H9 (cell line): ENCODE measurements at regions not wholly inside any gene's neighbourhood (a gene's known extent, or its start where the extent isn't known, plus 50 kb on each side); places are given as distances from the start of the nearest gene placed in this dataset.
"Not testable (repeated sequence)": the region's sequence is repeated elsewhere in the genome, so short reads cannot be mapped to it uniquely, and the experiment has no call there.

Source experiments
- DNase-seq: peaks from one replicate; pipeline ENCODE4 v3.0.0-alpha.2; 2017
- H2AFZ ChIP-seq: one replicate; pipeline ENCODE4 v1.6.1; 2013; ENCODE audit warnings: mild to moderate bottlenecking, low read length, control low read depth, moderate library complexity
- H2AK5ac ChIP-seq: 2 replicates; pipeline ENCODE4 v1.6.1; 2013; ENCODE audit warnings: low read length, control low read depth, mixed read lengths; ENCODE audit not compliant: insufficient read length
- H2BK120ac ChIP-seq: one replicate; pipeline ENCODE4 v1.6.1; 2013; ENCODE audit warnings: low read depth, mild to moderate bottlenecking, low read length, control low read depth, inconsistent platforms; ENCODE audit not compliant: poor library complexity, severe bottlenecking
- H2BK12ac ChIP-seq: 2 replicates; pipeline ENCODE4 v1.6.1; 2013; ENCODE audit warnings: low read length, control low read depth, mixed read lengths, low read depth; ENCODE audit not compliant: insufficient read length
- H2BK15ac ChIP-seq: 2 replicates; pipeline ENCODE4 v1.6.1; 2013; ENCODE audit warnings: low read depth, low read length, control low read depth
- H2BK20ac ChIP-seq: one replicate; pipeline ENCODE4 v1.6.1; 2013; ENCODE audit warnings: low read depth, mild to moderate bottlenecking, low read length, control low read depth, inconsistent platforms; ENCODE audit not compliant: poor library complexity, severe bottlenecking
- H2BK5ac ChIP-seq: 2 replicates; pipeline ENCODE4 v1.6.1; 2013; ENCODE audit warnings: low read length, control low read depth, mixed read lengths; ENCODE audit not compliant: insufficient read length
- H3K14ac ChIP-seq: 2 replicates; pipeline ENCODE4 v1.6.1; 2013; ENCODE audit warnings: low read length, control low read depth; ENCODE audit not compliant: insufficient read depth
- H3K18ac ChIP-seq: 2 replicates; pipeline ENCODE4 v1.6.1; 2013; ENCODE audit warnings: low read depth, mild to moderate bottlenecking, mixed read lengths, low read length, control low read depth; ENCODE audit not compliant: insufficient read length
- H3K23ac ChIP-seq: 2 replicates; pipeline ENCODE4 v1.6.1; 2013; ENCODE audit warnings: low read length, control low read depth, mixed read lengths, low read depth; ENCODE audit not compliant: insufficient read length
- H3K23me2 ChIP-seq: 2 replicates; pipeline ENCODE4 v1.6.1; 2013; ENCODE audit warnings: low read depth, mild to moderate bottlenecking, mixed read lengths, low read length, control low read depth; ENCODE audit not compliant: insufficient read length, poor library complexity, severe bottlenecking
- H3K27ac ChIP-seq: 2 replicates; pipeline ENCODE4 v1.5.1; 2013; ENCODE audit warnings: low read length, control low read depth, mixed read lengths, low read depth; ENCODE audit not compliant: insufficient read length
- H3K27me3 ChIP-seq: 2 replicates; pipeline ENCODE4 v1.6.1; 2013; ENCODE audit warnings: low read length, control low read depth, inconsistent platforms; ENCODE audit not compliant: insufficient read depth
- H3K4ac ChIP-seq: 2 replicates; pipeline ENCODE4 v1.6.1; 2013; ENCODE audit warnings: low read depth, mild to moderate bottlenecking, control low read depth, inconsistent platforms, low read length, moderate library complexity
- H3K4me1 ChIP-seq: 2 replicates; pipeline ENCODE4 v1.6.1; 2013; ENCODE audit warnings: low read length, control low read depth, inconsistent platforms; ENCODE audit not compliant: insufficient read depth
- H3K4me2 ChIP-seq: 2 replicates; pipeline ENCODE4 v1.6.1; 2013; ENCODE audit warnings: low read length, control low read depth, mixed read lengths; ENCODE audit not compliant: insufficient read length, insufficient read depth
- H3K56ac ChIP-seq: 2 replicates; pipeline ENCODE4 v1.6.1; 2013; ENCODE audit warnings: low read depth, mild to moderate bottlenecking, mixed read lengths, low read length, control low read depth; ENCODE audit not compliant: insufficient read length
- H3K79me1 ChIP-seq: 2 replicates; pipeline ENCODE4 v1.6.1; 2013; ENCODE audit warnings: low read depth, mild to moderate bottlenecking, moderate library complexity, low read length, control low read depth, inconsistent platforms; ENCODE audit not compliant: insufficient read depth, poor library complexity, severe bottlenecking
- H3K79me2 ChIP-seq: 2 replicates; pipeline ENCODE4 v1.6.1; 2013; ENCODE audit warnings: low read length, control low read depth, inconsistent platforms; ENCODE audit not compliant: insufficient read depth
- H3K9ac ChIP-seq: 2 replicates; pipeline ENCODE4 v1.6.1; 2013; ENCODE audit warnings: low read length, control low read depth, mixed read lengths; ENCODE audit not compliant: insufficient read length; ENCODE audit errors: extremely low read depth
- H3K9me3 ChIP-seq: one replicate; pipeline ENCODE4 v1.6.1; 2013; ENCODE audit warnings: low read depth, low read length, inconsistent platforms; ENCODE audit not compliant: control insufficient read depth
- H3T11ph ChIP-seq: one replicate; pipeline ENCODE4 v1.6.1; 2013; ENCODE audit warnings: mild to moderate bottlenecking, low read length, control low read depth, inconsistent platforms
- H4K20me1 ChIP-seq: one replicate; pipeline ENCODE4 v1.6.1; 2013; ENCODE audit not compliant: control insufficient read depth, insufficient read length, insufficient read depth
- H4K5ac ChIP-seq: 2 replicates; pipeline ENCODE4 v1.6.1; 2013; ENCODE audit warnings: low read depth, mild to moderate bottlenecking, mixed read lengths, low read length, control low read depth; ENCODE audit not compliant: insufficient read length
- H4K8ac ChIP-seq: replicated peaks from 2 replicates; pipeline ENCODE4 v1.6.1; 2013; ENCODE audit warnings: low read length, control low read depth, mixed read lengths, low read depth; ENCODE audit not compliant: insufficient read length
- H4K91ac ChIP-seq: 2 replicates; pipeline ENCODE4 v1.6.1; 2013; ENCODE audit warnings: low read depth, mild to moderate bottlenecking, moderate library complexity, mixed read lengths, low read length, control low read depth; ENCODE audit not compliant: insufficient read length
- H3K27ac Mint-ChIP-seq, 3 experiments: 2 replicates in 2 of 3; 3 replicates in 1 of 3; pipeline ENCODE4 v1.8.0; 2020 to 2021; ENCODE audit warnings: mixed read lengths in 3 of 3, mild to moderate bottlenecking in 1 of 3, moderate library complexity in 1 of 3
- H3K27me3 Mint-ChIP-seq: 2 replicates; pipeline ENCODE4 v1.8.0; 2021; ENCODE audit warnings: low read depth, mild to moderate bottlenecking, moderate library complexity, mixed read lengths
- H3K36me3 Mint-ChIP-seq, 3 experiments: 2 replicates in 2 of 3; 3 replicates in 1 of 3; pipeline ENCODE4 v1.8.0; 2020 to 2021; ENCODE audit warnings: low read depth in 3 of 3, mixed read lengths in 3 of 3; ENCODE audit not compliant: insufficient read depth in 1 of 3
- H3K4me1 Mint-ChIP-seq, 2 experiments: 2 replicates each; pipeline ENCODE4 v1.8.0; 2020; ENCODE audit warnings: mixed read lengths in 2 of 2
- H3K4me3 Mint-ChIP-seq, 2 experiments: 2 replicates in 1 of 2; 3 replicates in 1 of 2; pipeline ENCODE4 v1.8.0; 2020 to 2021; ENCODE audit warnings: mild to moderate bottlenecking in 2 of 2, mixed read lengths in 2 of 2, moderate library complexity in 1 of 2
- H3K9me3 Mint-ChIP-seq, 2 experiments: 2 replicates in 1 of 2; 3 replicates in 1 of 2; pipeline ENCODE4 v1.8.0; 2020; ENCODE audit warnings: mild to moderate bottlenecking in 2 of 2, mixed read lengths in 2 of 2, moderate library complexity in 1 of 2
- WGBS: extraction: QIAGEN DNeasy Blood & Tissue Kit; methylation state at CpG from one replicate; pipeline ENCODE4 v1.1.7; 2013; ENCODE audit warnings: missing lambda C conversion rate, low lambda C conversion rate, mixed read lengths; ENCODE audit not compliant: insufficient read length; ENCODE audit errors: extremely low coverage; 5-methylcytosine and 5-hydroxymethylcytosine counted together

DNA sequence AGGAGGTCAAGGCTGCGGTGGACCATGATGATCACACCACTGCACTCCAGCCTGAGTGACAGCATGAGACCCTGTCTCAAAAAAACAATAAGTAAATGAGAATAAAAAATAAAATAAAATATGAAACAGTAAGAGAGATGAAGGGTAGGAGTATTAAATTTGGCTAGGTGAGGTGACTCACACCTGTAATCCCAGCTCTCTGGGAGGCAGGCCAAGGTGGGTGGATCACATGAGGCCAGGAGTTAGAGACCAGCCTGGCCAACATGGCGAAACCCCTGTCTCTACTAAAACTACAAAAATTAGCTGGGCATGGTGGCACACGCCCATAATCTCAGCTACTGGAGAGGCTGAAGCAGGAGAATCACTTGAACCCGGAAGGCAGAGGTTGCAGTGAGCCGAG is 87.4 kb upstream of the MRI1 start:
- H3K4me1 ChIP-seq, H3K23me2 ChIP-seq, H4K20me1 ChIP-seq, H3K14ac ChIP-seq, H2BK12ac ChIP-seq, H3K27ac Mint-ChIP-seq, H2BK20ac ChIP-seq, H3K4me1 Mint-ChIP-seq, H3K23ac ChIP-seq, H3K4ac ChIP-seq, H3K79me2 ChIP-seq, H3K27ac ChIP-seq, H2BK15ac ChIP-seq, H2AFZ ChIP-seq, H3K27me3 ChIP-seq, H3K9ac ChIP-seq, H3K9me3 ChIP-seq, H4K8ac ChIP-seq, H3K18ac ChIP-seq, H3K79me1 ChIP-seq, H2AK5ac ChIP-seq, H3K4me2 ChIP-seq, H3T11ph ChIP-seq, DNase-seq, H3K56ac ChIP-seq, H4K91ac ChIP-seq, H3K4me3 Mint-ChIP-seq, H2BK5ac ChIP-seq, H2BK120ac ChIP-seq, H4K5ac ChIP-seq: not testable (repeated sequence)
- WGBS, result no CpG with 5 or more reads among the region's 5 CpGs
- Mint-ChIP-seq H3K36me3 (peaks cover 7 to 15% (median 13%) of the 10 kb centered on the region in 3 experiments), H3K27me3 (peaks cover 42% of the 10 kb centered on the region), H3K9me3 (peaks cover 26 to 32% of the 10 kb centered on the region in 2 experiments)

- Histone ChIP-seq H4K8ac (peak overlapping the region; percentile 46), H4K5ac (peak overlapping the region; percentile 43)
- not testable (repeated sequence) for H2BK20ac ChIP-seq, H3K36me3 Mint-ChIP-seq, H3K4me1 ChIP-seq, H3K18ac ChIP-seq, H4K91ac ChIP-seq, H3K14ac ChIP-seq, H3T11ph ChIP-seq, H4K20me1 ChIP-seq, H3K9me3 ChIP-seq, H3K23me2 ChIP-seq, H3K27me3 ChIP-seq, H3K23ac ChIP-seq, H2BK120ac ChIP-seq, H3K79me2 ChIP-seq, H2BK15ac ChIP-seq, H2BK12ac ChIP-seq, H2AFZ ChIP-seq, H3K56ac ChIP-seq, H2AK5ac ChIP-seq, H3K4me2 ChIP-seq, H3K27ac Mint-ChIP-seq, DNase-seq, H3K79me1 ChIP-seq, H3K27ac ChIP-seq, H3K9ac ChIP-seq, H2BK5ac ChIP-seq, H3K4me3 Mint-ChIP-seq, H3K4me1 Mint-ChIP-seq, H3K4ac ChIP-seq
- no CpG with 5 or more reads among the region's 7 CpGs for WGBS
- H3K9me3 Mint-ChIP-seq, result peaks cover 10 to 13% of the 10 kb centered on the region in 2 experiments; a peak in 3 of 5 replicates
- peaks cover 33% of the 10 kb centered on the region for H3K27me3 Mint-ChIP-seq
These were observed 91.7 kb upstream of the MRI1 start for GRCh38 chr19:13672480-13673175.
